ENCODE measurements at regions not wholly inside any gene's neighbourhood (a gene's known extent, or its start where the extent isn't known, plus 50 kb on each side); places are given as distances from the start of the nearest gene placed in this dataset.

DNA sequence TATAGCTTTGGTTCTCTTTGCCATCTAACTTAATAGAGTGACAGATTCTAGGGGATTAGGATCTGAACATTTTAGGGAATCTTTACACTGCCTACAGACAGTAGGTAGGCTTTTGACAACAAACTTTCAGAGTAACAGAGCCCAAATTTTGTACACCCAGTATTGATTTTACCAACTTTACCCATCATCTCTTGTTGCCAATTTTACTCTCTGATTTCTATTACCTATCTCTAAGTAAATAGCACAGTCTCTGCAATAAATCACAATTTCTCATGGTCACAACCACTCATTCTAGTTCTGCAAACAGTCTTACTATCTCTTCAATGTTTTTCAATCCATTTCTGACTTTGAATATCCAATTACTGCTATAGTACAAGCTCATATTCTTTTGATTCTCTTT lies 1097.6 kb upstream of the PHF14 start:
- no peak for DNase-seq

GRCh38 chr7:9889554-9889953 lies 1084.1 kb upstream of the PHF14 start:
- DNase-seq, result no peak

DNA sequence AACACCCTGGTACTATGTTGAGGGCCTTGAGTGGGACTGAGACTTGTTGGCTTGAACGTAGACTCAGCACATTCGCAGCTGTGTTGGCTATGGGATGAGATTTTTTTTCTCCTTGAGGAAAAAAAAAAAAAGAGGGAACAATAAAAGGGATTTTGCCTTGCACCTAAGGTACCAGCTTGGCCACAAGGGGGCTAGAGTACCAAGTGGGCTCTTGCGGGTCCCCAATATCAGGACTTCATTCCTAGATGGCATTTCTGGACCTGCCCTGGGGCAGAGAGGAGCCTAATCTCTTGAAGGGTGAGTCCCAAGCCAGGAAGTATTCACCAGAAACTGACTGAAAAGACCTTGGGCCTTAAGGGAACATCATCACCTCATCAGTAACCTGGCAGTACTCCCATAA lies 1083.6 kb upstream of the PHF14 start:
- DNase-seq, result no peak

DNA sequence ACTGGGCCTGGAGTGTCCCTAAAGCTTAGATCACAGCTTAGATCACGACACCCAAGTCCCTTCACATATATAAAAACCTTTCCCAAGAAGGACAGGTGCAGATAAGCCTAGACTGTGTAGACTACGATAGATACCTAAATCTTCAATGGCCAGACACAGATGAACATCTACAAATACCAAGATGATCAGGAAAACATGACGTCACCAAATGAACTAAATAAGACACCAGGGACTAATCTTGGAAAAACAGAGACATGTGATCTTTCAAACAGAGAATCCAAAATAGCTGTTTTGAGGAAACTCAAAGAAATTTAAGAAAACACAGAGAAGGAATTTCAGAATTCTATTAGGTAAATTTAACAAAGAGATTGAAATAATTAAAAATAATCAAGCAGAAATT lies 1082.6 kb upstream of the PHF14 start:
- no peak for DNase-seq

DNA sequence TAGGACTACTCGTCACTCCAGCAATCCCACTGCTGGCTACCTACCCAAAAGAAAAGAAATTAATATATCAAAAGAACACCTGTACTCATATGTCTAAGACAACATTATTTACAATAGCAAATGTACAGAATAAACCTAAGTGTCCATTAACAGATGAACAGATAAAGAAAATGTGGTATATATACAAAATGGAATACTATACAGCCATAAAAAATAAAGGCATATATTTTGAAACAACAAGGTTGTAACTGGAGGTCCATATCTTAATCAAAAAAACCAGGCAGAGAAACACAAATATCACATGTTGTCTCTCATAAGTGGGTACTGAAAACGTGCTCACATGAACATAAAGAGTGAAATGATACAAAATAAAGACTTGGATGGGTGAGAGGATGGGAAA lies 1073.3 kb upstream of the PHF14 start:
- DNase-seq, result no peak

- DNase-seq, result no peak
Observed at GRCh38 chr7:9921326-9921725, 1052.3 kb upstream of the PHF14 start.

- DNase-seq, result peak in 1 of 2 experiments; percentile 4
Observed at GRCh38 chr7:9937944-9938631, 1035.6 kb upstream of the PHF14 start.

GRCh38 chr7:9939176-9939575 lies 1034.5 kb upstream of the PHF14 start:
- no peak for DNase-seq

DNA sequence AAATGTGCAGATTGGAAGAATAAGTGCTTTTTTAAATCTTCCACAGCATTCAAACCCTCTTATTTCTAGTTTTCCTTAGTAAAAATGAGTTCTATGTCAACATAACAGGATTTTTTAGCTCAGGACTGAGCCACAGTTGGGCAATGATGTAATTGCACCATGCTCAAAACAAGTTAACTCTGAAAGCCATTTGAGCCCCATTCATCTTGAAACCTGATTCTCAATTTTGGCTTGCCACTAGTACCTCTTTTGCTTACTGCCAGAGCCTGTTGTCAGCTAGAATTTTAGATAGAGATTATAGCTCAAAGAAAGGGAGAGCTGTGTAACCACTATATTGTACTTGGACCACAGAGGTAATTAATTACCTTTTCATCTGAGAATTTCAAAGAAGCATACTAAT lies 1028.5 kb upstream of the PHF14 start:
- DNase-seq, result no peak

DNA sequence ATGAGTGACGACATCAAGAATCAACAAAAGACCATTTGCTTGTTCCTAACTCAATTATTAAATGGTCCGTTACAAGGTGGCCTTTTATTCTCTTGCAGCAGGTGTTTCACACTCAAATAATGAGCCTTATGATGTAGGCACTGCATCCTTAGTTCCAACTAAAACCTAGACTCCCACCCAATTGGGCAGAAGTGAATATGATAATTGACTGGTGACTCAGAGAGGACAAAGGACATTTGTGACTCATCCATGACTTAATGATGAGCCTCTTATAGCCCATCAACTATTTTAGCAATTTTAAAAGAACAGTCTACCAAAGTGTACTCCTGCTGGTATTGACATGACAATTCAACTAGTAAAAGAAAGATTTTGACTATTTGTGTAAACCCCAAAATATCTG lies 1027.8 kb upstream of the PHF14 start:
- peak; percentile 22 to 62 for DNase-seq

DNA sequence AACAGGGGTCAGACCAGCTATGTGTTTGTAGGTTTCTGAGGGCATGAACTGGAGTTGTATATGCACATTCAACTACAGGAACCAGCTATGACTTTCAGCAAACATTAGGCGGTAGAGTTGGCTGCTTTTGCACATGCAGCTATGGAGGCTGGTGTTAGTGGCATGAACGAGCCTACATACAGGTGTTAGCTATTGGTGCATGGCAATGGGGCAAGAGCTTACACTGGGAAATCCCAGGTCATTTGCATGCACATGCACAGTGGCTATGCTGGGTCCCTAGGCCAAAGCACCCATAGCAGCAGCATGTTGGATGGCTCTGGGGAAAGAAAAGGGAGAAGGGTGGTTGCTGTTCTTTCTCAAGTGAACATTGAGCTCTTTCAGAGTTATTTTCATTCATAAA lies 1018.5 kb upstream of the PHF14 start:
- no peak for DNase-seq

- peak in 1 of 2 experiments; percentile 26 for DNase-seq
Observed at GRCh38 chr7:9958486-9958885, 1015.2 kb upstream of the PHF14 start.

GRCh38 chr7:9960460-9960859 lies 1013.2 kb upstream of the PHF14 start:
- DNase-seq, result no peak

DNA sequence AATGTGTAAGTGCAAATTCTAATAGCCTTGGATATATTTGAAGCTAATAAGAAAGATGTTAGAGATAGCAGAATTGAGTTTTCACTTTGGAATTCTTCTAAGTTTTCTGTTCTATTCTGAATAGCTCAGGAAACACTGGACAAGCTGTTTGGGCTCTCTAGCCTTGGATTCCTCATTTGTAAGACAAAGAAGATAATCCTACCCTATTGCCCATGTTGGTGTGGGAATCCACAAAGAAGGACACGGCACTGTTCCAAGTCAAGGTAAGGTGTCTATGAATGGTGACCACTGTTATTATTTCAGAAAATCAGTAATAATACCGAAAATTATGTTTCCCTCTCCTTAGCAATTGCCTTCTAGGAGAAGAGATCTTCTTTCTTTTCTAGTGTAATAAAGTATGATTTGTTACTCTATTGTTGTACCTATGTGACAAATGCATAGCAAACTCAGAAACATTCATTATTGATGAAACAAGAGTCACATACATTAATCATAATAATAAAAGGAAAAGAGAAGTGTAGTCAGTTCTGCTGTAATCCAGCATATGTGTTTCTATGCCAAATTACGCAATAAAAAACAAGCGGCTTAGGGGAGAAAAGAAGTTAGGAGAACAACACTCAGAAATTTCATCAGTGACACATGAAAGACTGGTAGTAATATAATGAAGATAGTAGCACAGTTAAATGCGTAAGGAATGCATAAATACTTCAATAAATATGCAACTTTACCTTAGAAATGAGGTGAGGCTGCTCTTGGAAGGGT lies 1012.3 kb upstream of the PHF14 start:
- no peak for DNase-seq

DNA sequence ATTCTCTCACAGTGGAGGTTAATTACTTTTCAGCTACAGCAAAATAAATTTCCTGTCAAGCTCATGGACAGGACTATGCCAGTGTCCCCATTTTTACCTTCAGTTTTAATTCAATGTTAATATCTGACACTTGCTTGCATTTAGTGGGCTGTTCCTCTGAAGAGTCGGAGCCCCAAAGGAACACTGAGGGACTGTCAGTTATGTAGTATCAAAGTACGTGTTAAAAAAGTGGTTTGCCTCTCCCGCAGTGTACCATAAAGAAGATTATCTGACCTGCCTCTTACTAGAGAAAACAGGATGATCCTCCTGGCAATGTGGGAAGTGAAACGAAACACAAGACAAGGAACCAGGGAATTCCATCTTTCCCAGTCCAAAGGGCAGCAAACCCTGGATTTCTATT lies 1010.9 kb upstream of the PHF14 start:
- no peak for DNase-seq

DNA sequence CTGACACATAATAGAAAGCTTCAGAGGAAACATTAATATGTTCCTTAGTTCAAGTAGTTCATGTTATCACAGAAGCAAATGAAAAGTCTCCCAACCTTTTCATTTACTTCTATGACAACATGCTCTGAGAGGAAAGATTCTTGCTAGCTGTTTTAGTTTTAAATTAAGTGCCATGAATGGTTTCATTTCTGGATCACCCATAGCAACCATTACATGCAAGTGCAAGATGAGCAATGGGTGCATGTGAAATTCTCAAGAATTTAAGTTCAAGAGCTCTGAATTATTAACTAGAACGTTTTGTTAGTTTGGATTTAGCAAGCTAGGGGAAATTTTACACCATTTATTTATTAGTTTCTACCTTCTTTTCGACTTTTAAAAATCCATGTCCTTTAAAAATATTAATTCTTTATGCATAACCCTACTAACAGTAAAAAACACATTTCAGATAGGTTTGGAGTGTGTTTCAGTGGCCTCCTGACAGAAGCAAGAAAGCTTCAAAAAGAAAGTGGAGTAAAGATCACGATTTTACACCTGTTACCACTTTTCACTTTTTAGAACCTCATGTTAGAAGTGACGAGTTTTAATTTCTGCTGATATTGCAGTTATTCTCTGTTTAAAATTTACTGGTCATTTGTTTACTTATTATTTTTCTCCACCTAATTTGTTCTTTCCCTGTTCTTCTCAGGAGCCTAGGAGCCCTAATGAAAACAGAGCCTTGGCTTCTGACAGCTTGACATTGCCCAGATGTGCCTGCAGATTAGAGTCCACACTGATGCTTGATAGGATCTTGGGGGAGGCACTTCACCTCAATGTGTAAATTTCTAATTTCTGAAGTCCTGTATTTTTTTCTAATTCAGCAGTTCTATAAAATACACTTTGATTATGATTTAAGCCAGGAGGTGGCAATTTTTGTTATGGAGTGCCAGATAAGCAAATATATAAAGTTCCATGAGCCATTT lies 995.3 kb upstream of the PHF14 start:
- no peak for DNase-seq

DNA sequence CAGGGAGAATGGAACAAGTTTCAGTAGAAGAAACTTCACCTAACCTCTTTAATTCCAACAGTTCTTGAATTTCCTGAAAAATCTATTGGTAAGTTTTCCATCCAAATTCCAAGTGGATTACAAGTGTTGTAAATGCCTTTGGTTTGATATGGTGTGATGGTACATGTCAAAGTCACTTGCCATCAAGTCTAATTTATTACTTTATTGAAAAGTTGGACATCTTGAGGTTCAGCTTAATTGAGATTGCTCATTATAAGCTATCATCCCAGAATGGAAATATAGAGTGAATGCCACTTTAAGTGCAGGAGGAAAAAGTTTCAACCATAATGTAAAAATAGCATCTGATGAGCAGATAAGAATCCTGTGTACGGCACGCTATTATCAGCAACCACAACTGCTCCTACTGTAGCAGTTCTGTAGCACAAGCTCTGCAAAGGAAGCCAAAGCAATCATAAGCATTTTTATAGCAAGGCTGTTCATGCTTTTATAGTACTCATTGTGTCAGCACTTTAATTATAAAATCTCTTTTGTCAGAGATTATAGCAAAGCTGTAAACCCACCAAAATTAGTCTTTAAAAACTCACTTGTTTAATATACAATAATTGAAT lies 991.8 kb upstream of the PHF14 start:
- DNase-seq, result no peak

DNA sequence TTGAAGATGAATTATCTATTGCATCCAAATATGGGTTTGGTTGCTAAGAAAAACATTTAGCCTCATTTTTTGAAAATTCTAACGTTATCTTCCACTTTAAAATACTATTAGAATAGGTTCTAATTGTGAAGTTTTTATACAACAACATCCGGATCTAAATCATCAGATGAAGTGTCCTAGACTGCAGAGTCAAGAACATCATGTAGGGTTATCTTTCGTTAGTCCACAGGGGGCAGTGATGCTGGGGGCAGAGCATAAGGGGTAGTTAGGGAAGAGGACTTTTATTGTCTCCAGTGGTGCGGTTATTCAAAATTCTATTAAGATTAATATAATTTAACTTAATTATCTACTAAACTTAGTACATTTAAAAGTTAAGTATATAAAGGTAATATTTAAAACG lies 990.6 kb upstream of the PHF14 start:
- no peak for DNase-seq

GRCh38 chr7:10015687-10016086 lies 958.0 kb upstream of the PHF14 start:
- DNase-seq, result no peak

DNA sequence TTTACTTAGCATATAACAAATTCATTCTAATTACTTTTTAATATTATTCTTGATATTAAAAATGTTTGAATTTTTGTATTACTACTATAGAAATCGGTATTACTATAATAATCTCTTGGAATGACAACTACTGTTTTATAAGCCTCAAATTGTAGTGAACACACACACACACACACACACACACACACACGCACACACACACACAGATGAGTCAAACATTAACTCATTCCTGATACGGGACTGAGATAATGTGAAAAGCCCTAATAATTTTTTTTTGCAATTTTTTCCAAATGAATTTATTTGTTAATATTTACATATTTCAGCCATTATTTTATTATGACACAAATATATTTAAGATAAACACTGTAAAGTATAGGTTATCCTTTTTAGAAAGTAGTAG lies 951.2 kb upstream of the PHF14 start:
- DNase-seq, result no peak

GRCh38 chr7:10022957-10023356 lies 950.7 kb upstream of the PHF14 start:
- peak; percentile 10 to 27 for DNase-seq

GRCh38 chr7:10034843-10035556 lies 938.7 kb upstream of the PHF14 start:
- DNase-seq, result no peak
